GM20000 (cell line): ENCODE measurements at regions not wholly inside any gene's neighbourhood (a gene's known extent, or its start where the extent isn't known, plus 50 kb on each side); places are given as distances from the start of the nearest gene placed in this dataset.

Experiments
- DNase-seq: peaks from one replicate; pipeline ENCODE4 v3.0.0; 2012; ENCODE audit warnings: low spot score
- CTCF ChIP-seq: IDR thresholded peaks from 2 replicates; pipeline ENCODE4 v1.5.1; 2012; ENCODE audit warnings: mild to moderate bottlenecking, control low read depth; ENCODE audit errors: extremely low read depth, missing control alignments

GRCh38 chr16:14334366-14335080, 263.4 kb downstream of the MRTFB start:
- no peak for TF ChIP-seq CTCF
- no peak for DNase-seq

DNA sequence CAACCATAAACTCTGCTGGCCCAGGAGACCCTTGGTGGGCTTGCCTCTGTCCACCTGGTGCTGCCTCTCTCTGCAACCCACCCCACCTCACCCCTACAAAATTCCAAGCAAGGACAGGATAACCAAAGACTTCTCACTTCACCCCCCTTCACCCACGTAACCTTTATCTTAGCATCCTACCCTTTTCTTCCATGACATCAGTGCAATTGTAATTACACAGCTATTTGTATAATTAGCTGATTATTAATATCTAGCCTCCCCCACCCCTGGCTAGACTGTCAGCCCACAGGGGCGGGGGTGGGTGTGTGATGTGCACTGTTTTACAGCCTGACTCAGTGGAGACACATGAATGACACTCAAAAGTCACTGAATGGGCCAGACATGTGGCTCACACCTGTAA, 262.2 kb downstream of the MRTFB start:
- TF ChIP-seq CTCF, result no peak
- no peak for DNase-seq

- TF ChIP-seq CTCF, result no peak
- no peak for DNase-seq
Measured at GRCh38 chr16:14331020-14331419, 259.9 kb downstream of the MRTFB start.

DNA sequence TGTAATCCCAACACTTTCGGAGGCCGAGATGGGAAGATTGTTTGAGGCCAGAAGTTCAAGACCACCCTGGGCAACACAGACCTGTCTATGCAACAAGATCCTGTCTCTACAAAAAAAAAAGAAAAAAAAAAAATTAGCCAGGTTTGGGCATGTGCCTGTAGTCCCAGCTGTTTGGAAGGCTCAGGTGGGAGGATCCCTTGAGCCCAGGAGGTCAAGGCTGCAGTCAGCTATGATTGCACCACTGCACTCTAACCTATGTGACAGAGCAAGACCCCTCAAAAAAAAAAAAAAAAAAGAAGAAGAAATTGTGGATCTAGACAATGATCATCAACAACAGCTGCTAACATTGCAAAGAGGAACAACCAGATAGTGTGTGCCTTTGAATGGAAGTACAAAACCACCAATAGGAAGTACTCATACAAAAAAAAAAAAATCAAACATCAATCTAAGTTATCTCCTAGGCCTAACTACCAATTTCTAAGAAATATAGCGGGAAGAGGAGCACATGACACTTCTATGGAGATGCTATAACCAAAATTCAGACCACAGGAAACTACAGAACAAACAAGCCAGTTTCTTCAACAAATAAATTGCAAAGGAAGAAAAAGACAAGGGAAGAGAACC, 258.7 kb downstream of the MRTFB start:
- DNase-seq, result no peak
- TF ChIP-seq CTCF, result no peak

- no peak for TF ChIP-seq CTCF
- no peak for DNase-seq
Measured at GRCh38 chr16:14325502-14326401, 254.6 kb downstream of the MRTFB start.

DNA sequence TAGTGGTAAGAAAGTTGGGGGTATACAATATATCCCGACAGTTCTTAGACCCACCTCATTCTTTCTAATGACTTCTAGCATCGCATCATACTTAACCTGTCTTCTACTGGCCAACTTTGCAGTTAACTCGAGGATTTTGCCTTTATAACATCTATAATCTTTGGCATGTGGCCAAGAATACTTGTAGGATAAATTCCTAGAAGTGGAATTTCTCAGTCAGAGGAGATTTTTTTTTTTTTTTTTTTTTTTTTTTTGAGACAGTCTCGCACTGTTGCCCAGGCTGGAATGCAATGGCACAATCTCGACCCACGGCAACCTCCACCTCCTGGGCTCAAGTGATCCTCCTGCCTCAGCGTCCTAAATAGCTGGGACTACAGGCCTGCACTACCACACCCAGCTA, 253.5 kb downstream of the MRTFB start:
- no peak for DNase-seq
- no peak for TF ChIP-seq CTCF

DNA sequence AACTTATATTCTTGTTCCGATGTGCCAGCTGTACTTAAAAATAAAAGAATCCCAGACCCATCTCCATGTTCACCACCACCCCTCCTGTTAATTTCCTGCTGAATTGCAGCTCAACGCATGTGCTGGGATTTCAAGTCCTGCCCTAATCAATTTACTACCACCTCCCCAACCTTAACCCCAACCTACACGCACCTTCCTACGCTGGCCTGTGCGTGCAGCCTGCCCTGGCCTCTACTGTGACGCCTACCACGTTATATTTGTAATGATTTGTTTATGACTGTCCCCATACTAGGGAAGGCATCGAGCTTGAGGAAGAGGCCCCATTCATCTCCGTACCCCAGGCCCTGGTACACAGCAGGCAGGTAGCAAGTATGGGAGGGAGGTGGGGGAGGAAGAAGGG, 251.1 kb downstream of the MRTFB start:
- no peak for TF ChIP-seq CTCF
- no peak for DNase-seq
